ENCODE measurements at regions not wholly inside any gene's neighbourhood (a gene's known extent, or its start where the extent isn't known, plus 50 kb on each side); places are given as distances from the start of the nearest gene placed in this dataset.

DNA sequence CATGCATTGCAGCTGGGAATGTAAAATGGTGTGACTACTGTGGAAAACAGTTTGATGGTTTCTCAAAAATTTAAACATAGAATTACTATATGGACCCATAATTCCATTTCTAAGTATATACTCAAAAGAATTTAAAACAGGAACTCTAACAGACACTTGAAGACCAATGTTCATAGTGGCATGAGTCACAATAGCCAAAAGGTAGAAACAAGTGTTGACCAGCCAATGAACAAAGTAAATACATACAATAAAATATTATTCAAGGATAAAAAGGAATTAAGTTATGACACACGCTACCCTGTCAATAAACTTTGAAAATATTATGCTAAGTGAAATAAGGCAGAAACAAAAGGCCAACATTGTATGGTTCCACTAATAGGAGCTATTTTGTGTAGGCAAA lies 357.4 kb upstream of the IL12A start:
- FAIRE-seq, result no peak

DNA sequence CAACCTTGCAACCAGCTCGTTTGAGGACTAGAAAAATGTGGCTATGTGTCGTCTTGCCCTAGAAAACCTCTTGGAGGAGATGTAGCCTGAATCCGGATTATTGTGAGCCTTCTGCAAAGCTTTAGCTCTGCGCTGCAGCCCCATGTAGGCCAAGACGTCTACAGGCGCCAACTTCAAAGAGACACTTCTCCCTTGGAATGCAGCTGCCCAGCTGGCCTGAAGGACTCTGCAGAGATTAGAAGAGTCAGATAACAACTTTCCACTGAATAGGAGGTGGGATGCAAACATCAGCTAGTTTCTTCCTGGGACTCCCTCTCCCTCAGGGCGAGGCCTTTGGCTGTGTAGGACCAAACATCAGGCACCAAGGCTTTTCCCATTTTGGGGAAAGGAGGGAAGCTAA lies 356.5 kb upstream of the IL12A start:
- no peak for FAIRE-seq

DNA sequence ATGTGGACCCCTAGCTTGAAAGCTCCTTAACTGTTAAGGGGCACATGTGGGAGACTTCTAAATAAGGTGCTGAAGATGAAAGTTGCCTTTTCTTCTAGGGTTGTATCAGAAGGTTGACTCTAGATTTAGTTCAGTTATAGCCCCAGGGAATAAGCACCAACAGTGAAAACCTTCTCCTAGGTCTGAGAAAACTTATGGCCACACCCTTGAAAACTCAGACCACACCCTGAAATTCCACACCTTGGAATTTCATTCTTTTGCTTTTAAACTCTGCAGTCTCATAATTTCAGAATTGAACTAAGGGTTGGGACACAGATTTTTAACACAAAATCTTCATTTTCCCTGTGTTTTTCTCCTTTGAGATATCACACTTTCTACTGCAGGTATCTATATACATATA lies 355.8 kb upstream of the IL12A start:
- FAIRE-seq, result no peak

DNA sequence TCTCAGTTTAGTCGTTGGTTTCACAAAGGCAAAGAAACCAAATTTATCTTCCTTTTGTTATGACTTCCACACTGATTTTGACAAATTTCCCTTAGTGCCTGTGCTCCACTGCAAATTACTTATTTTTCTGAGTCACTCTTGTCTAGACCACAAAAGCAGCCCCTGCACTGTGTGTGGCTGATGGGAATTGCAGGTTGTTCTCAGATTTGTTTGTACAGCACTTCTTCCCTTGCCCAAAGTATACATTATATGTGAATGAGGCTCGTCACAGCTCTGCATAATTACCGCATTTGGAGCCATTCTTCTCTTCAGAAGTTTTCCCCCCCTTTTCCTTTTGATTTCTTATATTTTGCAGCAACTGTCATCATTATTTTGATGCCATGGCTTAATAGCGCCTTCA lies 354.2 kb upstream of the IL12A start:
- no peak for FAIRE-seq

DNA sequence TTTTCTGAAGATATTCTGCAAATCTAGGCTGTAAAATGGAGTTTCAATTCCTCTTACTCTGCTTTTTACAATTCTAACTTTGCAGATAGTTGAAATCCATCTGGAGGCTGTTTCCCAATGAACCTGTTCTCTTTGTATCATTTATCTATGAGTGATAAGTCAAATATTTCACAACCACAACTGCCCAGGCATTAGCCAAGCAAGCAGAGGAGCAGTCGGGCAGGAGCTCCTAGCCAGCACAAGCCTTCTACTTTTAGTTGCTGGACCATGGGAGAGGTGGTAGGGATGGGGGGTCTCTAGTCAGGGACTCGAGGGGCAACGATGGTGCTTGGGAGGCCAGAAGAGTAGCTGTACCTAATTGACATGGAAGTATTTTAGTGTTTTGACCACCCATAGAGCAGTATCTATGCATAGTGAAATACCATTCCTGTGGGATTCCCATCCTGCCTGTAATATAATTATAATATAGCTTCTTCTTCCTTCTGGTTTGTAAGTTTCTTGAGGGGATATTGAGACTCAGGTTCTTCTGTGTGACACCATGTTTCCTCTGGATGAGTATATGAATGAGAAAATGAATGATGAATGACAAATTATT lies 353.5 kb upstream of the IL12A start:
- FAIRE-seq, result no peak

DNA sequence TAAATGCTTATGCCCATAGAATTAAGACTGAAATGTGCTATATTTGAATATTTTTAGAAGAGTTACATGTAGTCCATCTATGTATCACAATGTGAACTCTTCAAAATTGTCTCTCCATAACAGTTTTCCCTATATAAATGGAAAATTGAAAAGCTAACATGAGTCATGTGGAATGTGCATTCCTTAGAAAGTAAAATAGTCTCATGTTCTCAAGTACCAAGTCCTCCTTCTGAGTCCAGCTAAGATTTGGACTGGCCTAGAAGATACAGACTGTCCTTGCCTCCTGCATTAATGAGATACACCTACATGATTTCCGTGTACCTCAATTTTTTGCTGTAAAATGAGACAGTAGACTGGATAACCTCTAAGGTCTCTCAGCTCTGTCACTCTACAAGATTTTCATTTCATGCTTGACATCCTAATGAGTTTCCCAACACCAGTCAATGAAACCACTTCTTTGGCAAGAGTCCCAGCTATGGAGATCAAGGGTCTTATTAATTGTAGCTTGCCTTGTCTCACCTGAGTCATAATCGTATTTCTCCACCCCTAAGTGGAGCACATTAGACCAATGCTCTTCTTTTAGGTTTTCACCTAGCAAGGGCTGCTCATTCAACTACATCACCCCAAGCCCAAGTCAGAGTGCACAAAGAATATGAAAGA lies 350.6 kb upstream of the IL12A start:
- FAIRE-seq, result no peak

GRCh38 chr3:159640225-159640624 lies 348.4 kb upstream of the IL12A start:
- no peak for FAIRE-seq

- no peak for FAIRE-seq
Measured at GRCh38 chr3:159643406-159643805, 345.2 kb upstream of the IL12A start.

DNA sequence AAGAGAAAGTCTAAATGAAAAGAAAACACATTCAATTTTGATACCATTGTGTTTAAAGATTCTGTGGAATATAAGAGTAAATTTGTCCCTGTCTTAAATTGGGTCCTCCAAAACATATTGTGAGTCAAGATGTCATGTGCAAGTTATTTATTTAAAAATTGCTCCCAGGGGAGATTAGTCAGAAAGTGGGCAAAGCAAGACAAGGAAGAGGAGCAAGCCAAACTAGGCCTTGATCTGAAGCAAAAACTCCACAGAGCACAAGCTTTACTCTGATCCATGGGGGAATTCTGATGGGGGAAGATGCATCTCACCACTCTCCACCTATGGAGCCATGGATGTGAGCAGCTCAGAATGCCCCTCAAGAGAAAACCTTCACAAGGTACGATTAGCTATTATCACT lies 342.8 kb upstream of the IL12A start:
- no peak for FAIRE-seq

DNA sequence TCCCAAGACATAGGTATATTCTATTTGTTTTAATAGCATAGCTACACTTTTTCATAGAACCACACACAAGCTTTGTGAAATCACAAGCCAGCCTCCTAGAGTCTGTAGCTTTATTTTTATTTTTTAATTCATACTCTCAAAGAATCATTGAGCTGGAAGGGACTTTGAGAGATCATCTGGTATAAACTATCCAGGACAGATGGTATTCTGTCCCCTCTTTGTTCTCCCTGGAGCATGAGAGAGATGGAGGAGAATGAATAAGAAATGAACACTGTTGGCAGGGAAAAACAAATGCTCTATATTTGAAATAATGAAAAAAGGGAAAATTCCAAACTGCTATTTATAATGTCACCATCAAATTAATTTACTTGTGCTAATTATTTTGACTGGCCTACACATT lies 338.7 kb upstream of the IL12A start:
- no peak for FAIRE-seq

DNA sequence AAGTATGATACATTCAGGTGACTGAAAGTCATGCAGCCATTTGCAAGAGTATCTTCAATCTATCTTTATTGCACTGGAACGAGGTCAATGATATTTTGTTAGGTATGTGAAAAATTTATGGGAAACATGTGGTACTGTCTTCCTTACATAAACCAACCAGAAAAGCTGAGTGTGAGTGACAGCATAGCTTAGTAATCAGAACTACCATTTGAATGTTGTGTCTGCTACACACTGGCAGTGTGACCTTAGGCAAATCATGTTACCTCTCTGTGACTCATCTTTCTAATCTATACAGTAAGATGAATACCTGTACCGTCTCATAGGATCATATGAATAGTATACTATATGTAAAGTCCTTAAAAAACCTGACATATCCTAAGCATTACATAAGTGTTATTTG lies 337.9 kb upstream of the IL12A start:
- FAIRE-seq, result no peak

GRCh38 chr3:159652452-159652851 lies 336.2 kb upstream of the IL12A start:
- no peak for FAIRE-seq

DNA sequence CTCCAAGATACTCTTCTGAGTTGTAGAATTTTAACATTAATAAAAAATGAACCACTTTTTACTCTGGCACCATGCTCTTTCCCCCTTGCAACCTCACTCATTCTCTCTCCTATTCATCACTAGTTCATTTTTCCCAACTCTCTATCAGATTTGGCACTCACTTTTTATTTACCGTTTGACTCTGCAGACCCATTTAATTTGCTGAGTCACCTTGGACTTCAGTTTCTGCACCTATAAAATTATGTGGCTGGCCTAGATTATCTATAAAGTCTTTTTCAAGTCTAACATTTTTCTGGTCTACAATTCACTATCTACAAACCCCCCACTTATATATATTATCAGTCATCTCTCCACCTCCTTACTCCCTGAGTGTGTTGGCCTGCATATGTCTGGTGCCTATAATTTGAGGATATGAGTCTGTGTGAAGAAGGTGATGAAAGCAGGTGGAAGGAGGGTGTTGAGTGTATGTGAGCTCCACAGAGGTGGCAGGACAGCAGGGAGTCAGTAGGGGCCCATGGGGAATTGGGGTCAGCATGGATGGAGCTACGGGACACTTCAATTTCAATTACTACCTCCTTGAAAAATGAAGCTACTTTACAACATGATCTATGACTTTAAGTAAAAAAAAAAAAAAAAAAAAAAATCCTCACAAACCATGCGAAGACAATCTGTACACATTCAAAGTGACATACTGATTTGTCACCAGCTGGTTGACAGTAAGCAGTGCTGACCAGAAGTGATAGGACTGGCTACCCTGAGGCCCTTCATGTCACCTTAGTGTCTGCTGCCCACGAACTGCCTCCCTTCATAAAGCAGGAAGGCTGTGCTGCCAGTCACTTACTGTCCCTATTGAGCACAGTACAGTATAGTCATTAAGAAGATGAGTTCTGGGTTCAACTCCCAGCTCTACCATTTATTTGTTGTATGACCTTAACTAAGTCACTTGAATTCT lies 334.2 kb upstream of the IL12A start:
- FAIRE-seq, result no peak

GRCh38 chr3:159655202-159655601 lies 333.4 kb upstream of the IL12A start:
- FAIRE-seq, result no peak

DNA sequence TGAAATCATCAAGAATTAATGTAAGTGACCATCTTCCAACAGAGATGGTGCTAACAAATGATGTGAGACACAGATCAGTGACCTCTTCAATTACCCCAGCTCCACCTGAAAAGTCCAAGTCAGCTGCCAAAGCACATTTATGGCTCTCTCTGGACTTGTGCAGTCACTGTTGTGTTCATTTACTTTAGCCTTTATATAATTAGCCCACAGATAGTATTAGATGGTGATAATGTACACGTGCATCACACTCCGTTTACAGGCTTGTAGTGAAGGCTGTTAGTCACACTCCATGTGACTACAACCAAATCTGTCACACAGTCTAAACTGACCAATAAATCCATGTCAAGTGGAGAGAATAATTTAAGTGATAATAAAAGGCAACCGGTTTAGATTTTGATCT lies 331.5 kb upstream of the IL12A start:
- FAIRE-seq, result no peak

DNA sequence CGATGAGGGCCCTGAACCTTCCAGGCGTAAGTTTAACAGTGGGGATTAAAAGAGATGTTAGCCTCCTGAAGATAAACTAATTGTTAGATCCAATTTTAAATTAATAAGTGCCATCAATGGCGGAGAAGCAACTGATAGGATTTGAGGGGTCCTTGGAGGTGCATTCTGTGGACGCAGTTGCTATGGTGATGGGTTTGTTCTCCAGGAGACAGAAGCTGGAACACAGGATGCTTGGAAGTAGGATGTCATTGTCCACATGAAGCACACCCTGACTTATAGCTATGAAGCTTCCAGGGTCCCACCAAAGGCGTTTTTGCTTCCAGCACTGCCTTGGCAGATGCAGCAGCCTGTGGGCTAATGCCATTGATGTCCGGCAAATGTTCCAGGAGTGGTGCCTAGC lies 331.0 kb upstream of the IL12A start:
- FAIRE-seq, result no peak

- no peak for FAIRE-seq
Measured at GRCh38 chr3:159660326-159660725, 328.3 kb upstream of the IL12A start.

GRCh38 chr3:159660901-159661300 lies 327.7 kb upstream of the IL12A start:
- no peak for FAIRE-seq

DNA sequence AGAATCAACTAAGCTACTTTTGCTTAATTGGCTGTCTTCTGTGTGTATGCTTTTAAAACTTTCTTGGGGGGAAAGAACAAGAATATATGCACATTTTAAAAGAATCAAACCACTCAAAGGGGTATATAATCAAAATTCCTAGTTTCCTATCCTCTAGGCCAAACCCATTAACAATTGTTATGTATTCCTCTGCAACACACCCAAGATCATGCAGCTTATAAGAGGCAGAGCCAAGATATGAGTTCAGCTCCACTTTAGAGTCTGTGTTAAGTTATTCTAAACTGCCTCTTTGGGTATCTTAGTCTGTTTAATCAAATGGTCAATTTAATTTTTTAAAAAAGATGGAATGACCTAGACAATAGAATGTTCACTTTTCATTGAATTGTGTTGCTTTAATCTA lies 326.1 kb upstream of the IL12A start:
- FAIRE-seq, result no peak

GRCh38 chr3:159664006-159664405 lies 324.6 kb upstream of the IL12A start:
- FAIRE-seq, result no peak

GRCh38 chr3:159664653-159665052 lies 324.0 kb upstream of the IL12A start:
- no peak for FAIRE-seq

- no peak for FAIRE-seq
Measured at GRCh38 chr3:159667261-159667660, 321.4 kb upstream of the IL12A start.

DNA sequence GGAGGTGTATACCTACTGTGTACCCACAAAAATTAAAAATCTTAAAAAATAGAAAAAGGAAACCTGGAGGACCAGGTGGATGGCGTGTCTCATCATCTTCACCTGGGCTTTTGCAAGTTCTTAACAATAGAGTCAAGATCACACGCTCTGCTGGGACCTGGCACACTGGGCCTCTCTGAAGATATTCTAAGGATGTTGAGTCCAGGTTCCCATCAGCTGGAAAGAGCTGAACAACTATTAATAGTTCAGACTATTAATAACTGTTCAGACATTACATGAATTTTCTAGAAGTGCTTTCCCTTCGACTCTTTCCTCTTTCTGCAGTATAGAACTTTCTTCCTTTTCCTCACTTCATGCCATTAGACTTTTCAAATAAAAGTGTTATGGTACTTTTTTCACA lies 320.2 kb upstream of the IL12A start:
- FAIRE-seq, result no peak

DNA sequence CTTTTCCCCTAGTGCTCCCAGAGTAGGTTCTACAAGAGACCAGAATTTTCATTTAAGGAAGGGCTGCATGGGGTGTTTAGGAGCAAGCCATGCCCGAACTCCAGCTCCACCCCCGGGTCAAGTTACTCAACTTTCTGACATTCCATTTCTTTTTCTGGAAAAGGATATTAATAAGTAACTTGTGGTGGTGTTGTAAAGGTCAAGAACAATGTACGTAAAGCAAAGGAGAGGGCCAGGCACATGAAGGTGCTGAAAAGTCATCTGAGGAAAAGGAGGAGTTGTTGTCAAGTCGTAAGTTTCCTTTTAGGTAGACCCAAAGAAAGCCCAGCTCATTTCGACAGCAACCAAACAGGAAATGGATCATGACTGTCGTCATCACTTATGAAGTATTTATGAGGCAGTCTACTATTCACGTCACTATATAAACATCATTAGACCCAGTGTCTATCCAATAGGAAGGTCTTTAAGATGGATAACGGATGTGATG lies 319.6 kb upstream of the IL12A start:
- FAIRE-seq, result no peak
